ENCODE measurements at regions not wholly inside any gene's neighbourhood (a gene's known extent, or its start where the extent isn't known, plus 50 kb on each side); places are given as distances from the start of the nearest gene placed in this dataset.

- no peak for TF ChIP-seq EZH2 (optimal IDR thresholded peaks at IDR 0.05; ENCODE audit: low read depth, low read length)
- TF ChIP-seq CTCF (IDR thresholded peaks at IDR 0.05; ENCODE audit: low read length): no peak
Measured at GRCh38 chr7:13708670-13709069, 280.8 kb downstream of the ETV1 start.
